Endothelial cell of umbilical vein (primary cell): ENCODE measurements at regions not wholly inside any gene's neighbourhood (a gene's known extent, or its start where the extent isn't known, plus 50 kb on each side); places are given as distances from the start of the nearest gene placed in this dataset.

Source experiments
- BruUV-seq: library from RNA; stranded (reverse); fragments of 400-500 nt; replicated peaks from 2 replicates; lab custom pipeline; 2021; lab: Mats Ljungman, UMichigan
- CTCF ChIA-PET: fragments of 300-600, 350-600 bp; sonication (Branson Sonifier 250); formaldehyde crosslinking; loops from one replicate; lab custom pipeline; 2021; ENCODE audit warnings: antibody characterized with exemption, inconsistent platforms; lab: Charles Lee
- POLR2A ChIA-PET: fragments of 300-600, 350-600 bp; sonication (Branson Sonifier 250); formaldehyde crosslinking; loops from one replicate; lab custom pipeline; 2021; ENCODE audit warnings: antibody characterized with exemption, inconsistent platforms; lab: Charles Lee
- DNase-seq: peaks from one replicate; pipeline ENCODE4 v3.0.0-alpha.2; 2011; ENCODE audit warnings: low read depth, low spot score
- FAIRE-seq: peaks from 2 replicates; lab custom pipeline; 2011; peaks lifted over from hg19 to GRCh38; lab: Jason Lieb, UNC
- H2AFZ ChIP-seq: 2 replicates; pipeline ENCODE4 v1.6.0; 2012; ENCODE audit warnings: low read depth, low read length, control low read depth, inconsistent platforms
- H3K27ac ChIP-seq: 2 replicates; pipeline ENCODE4 v1.5.1; 2011; ENCODE audit warnings: low read depth, mild to moderate bottlenecking, control low read depth, low read length, moderate library complexity; ENCODE audit not compliant: insufficient read depth
- H3K27me3 ChIP-seq, 2 experiments: 2 replicates each; pipeline versions ENCODE4 v1.6.0 to v1.6.1; 2011; ENCODE audit warnings: low read length in 2 of 2, mixed read lengths in 1 of 2; ENCODE audit not compliant: control insufficient read depth in 2 of 2, insufficient read depth in 2 of 2
- H3K36me3 ChIP-seq, 2 experiments: 2 replicates in 1 of 2; 3 replicates in 1 of 2; pipeline ENCODE4 v1.5.1; 2011; ENCODE audit warnings: low read length in 2 of 2, mild to moderate bottlenecking in 1 of 2, moderate library complexity in 1 of 2; ENCODE audit not compliant: control insufficient read depth in 2 of 2, insufficient read depth in 2 of 2; ENCODE audit errors: extremely low read depth in 1 of 2
- H3K4me1 ChIP-seq: 3 replicates; pipeline ENCODE4 v1.5.1; 2011; ENCODE audit warnings: mild to moderate bottlenecking, low read length; ENCODE audit not compliant: control insufficient read depth, insufficient read depth; ENCODE audit errors: extremely low read depth
- H3K4me2 ChIP-seq: 2 replicates; pipeline ENCODE4 v1.6.1; 2011; ENCODE audit warnings: low read length, control low read depth, mixed read lengths; ENCODE audit not compliant: insufficient read depth
- H3K4me3 ChIP-seq, 3 experiments: fragments of 200-600 bp in 1 of 3; sonication (generic), shearing (Covaris generic) in 1 of 3; replicated peaks in 1 of 3; 2 replicates each; pipeline ENCODE4 v1.5.1; 2011 to 2016; ENCODE audit warnings: control low read depth in 3 of 3, low read length in 3 of 3, mild to moderate bottlenecking in 2 of 3, inconsistent platforms in 1 of 3, low read depth in 1 of 3, moderate library complexity in 1 of 3; ENCODE audit not compliant: insufficient read depth in 1 of 3
- H3K79me2 ChIP-seq: 2 replicates; pipeline ENCODE4 v1.6.0; 2012; ENCODE audit warnings: low read length, inconsistent platforms; ENCODE audit not compliant: control insufficient read depth, insufficient read depth
- H3K9ac ChIP-seq: replicated peaks from 2 replicates; pipeline ENCODE3; 2011; ENCODE audit warnings: low read length, control low read depth; ENCODE audit not compliant: insufficient read depth; ENCODE audit errors: extremely low read depth
- H3K9me1 ChIP-seq: replicated peaks from 3 replicates; pipeline ENCODE4 v1.6.0; 2011; ENCODE audit warnings: mild to moderate bottlenecking, low read length; ENCODE audit not compliant: control insufficient read depth, insufficient read depth; ENCODE audit errors: extremely low read depth
- H3K9me3 ChIP-seq: replicated peaks from 2 replicates; pipeline ENCODE4 v1.5.1; 2012; ENCODE audit warnings: low read length, inconsistent platforms; ENCODE audit not compliant: control insufficient read depth, insufficient read depth
- H4K20me1 ChIP-seq: replicated peaks from 2 replicates; pipeline ENCODE3; 2011; ENCODE audit warnings: mild to moderate bottlenecking, low read length; ENCODE audit not compliant: control insufficient read depth, insufficient read depth; ENCODE audit errors: extremely low read depth
- EZH2 ChIP-seq: IDR thresholded peaks from 2 replicates; pipeline ENCODE4 v1.6.1; 2012; ENCODE audit warnings: borderline replicate concordance, low read depth, mild to moderate bottlenecking, moderate library complexity, low read length, inconsistent platforms; ENCODE audit not compliant: severe bottlenecking
- FOS ChIP-seq: IDR thresholded peaks from 2 replicates; pipeline ENCODE4 v1.6.1; 2011; ENCODE audit warnings: mild to moderate bottlenecking, low read length, moderate library complexity, borderline replicate concordance; ENCODE audit not compliant: insufficient read depth
- GATA2 ChIP-seq: IDR thresholded peaks from 2 replicates; pipeline ENCODE4 v1.7.0; 2011; ENCODE audit warnings: low read depth, mild to moderate bottlenecking, moderate library complexity, mixed read lengths, low read length; ENCODE audit not compliant: insufficient read length, insufficient read depth
- JUN ChIP-seq: IDR thresholded peaks from 2 replicates; pipeline ENCODE4 v1.6.1; 2011; ENCODE audit warnings: borderline replicate concordance, low read depth; ENCODE audit not compliant: insufficient read length, insufficient read depth
- MYC ChIP-seq: IDR thresholded peaks from one replicate; pipeline ENCODE4 v1.6.1; 2011; ENCODE audit warnings: mild to moderate bottlenecking, low read depth, low read length
- POLR2A ChIP-seq: IDR thresholded peaks from 2 replicates; pipeline ENCODE4 v1.6.1; 2012; ENCODE audit warnings: low read depth, mild to moderate bottlenecking, control low read depth, low read length
- POLR2AphosphoS5 ChIP-seq: IDR thresholded peaks from 2 replicates; pipeline ENCODE4 v1.6.1; 2012; ENCODE audit warnings: low read depth, mild to moderate bottlenecking, control low read depth, low read length, moderate library complexity; ENCODE audit not compliant: insufficient read depth
- dilution Hi-C: fragments of 300-500 bp; cut with MboI; formaldehyde crosslinking; loops from one replicate; pipeline ENCODE4 v1.15.0; 2019; ENCODE audit warnings: low sequenced_read_pairs; ENCODE audit not compliant: extremely low pct_ligation_motif_present
- intact Hi-C: fragments of 100-400 bp; cut with micrococcal nuclease; formaldehyde crosslinking; loops from one replicate; pipeline ENCODE4 v1.10.0; 2022
- TF ChIP-seq, protein P1 (sequence below): IDR thresholded peaks from 2 replicates; pipeline ENCODE4 v1.6.1; 2011; ENCODE audit not compliant: insufficient read depth, insufficient read length
- TF ChIP-seq, protein P2 (sequence below), 2 donors: IDR thresholded peaks; 1 replicate in 1 of 2; 2 replicates in 1 of 2; pipeline ENCODE4 v1.5.1; 2011; ENCODE audit warnings: low read length in 2 of 2, mild to moderate bottlenecking in 2 of 2, moderate library complexity in 2 of 2, control low read depth in 1 of 2, inconsistent platforms in 1 of 2, low read depth in 1 of 2; ENCODE audit not compliant: insufficient read depth in 1 of 2; ENCODE audit errors: extremely low read depth in 1 of 2

DNA sequence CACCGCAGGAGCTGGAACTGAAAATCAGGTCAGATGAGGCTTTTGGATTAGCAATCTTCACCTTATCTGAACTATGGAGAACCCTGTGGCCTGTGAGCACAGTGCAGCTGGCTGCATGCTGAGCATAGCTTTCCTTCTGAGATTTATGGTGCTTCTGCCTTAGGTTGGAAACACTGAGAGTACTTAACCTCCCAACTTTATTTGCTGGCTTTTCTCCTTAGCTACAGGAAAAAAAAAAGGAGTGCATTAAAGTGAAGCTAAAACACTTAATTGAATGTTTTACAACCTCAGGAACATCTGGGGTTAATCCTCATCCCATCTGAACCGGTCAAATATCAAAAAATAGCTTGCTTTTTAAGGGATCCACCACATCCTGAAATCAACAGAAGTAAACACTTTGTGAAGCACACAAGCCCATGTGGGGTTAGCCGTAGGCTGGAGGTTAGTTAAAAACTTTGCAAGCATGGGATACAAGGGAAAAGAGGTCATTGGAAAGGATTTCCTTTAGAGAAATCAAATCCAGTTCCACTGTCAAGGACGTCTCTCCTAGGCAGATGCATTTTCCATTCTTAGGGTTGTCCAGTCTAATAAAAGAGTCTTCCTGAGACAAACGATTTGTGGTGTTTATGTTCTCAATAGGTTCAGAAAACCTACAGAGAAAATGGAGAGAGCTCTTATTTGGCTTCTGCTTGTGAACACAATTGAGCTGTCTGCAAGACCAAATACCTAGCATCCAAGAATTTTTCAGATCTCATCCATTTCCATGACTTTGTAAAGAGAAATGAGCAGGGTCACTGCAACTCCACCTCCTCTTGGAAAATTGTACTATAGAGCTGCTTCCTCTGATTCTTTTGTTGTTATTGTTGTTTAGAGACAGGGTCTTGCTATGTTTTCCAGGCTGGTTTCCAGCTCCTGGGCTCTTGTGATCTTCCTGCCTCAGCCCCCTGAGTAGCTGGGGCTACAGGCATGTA is 470.4 kb upstream of the IGFBP3 start:
- ChIA-PET POLR2A (no interaction called here), CTCF (interaction anchor here (1.0 to 1.3 kb wide), 4 partner anchors 10 to 21 kb away, joined by 3 to 4 read pairs (median 3); no protein-coding TSS in a partner anchor)
- Histone ChIP-seq H3K79me2 (no peaks in the 10 kb centered on the region), H3K4me3 (no peak overlapping the region), H3K4me2 (no peak overlapping the region), H3K9me1 (no peaks in the 10 kb centered on the region), H3K27ac (no peak overlapping the region), H3K9ac (no peak overlapping the region), H3K4me1 (no peaks in the 10 kb centered on the region), H2AFZ (no peak overlapping the region), H4K20me1 (no peaks in the 10 kb centered on the region), H3K27me3 (peaks cover 0 to 2% of the 10 kb centered on the region in 2 experiments), H3K9me3 (no peaks in the 10 kb centered on the region), H3K36me3 (no peaks in the 10 kb centered on the region)
- DNase-seq (peak; percentile 10), FAIRE-seq (no peak)
- no TSS peak for BruUV-seq
- intact Hi-C loops: no loop called here
- dilution Hi-C loops: no loop called here
- no peak for TF ChIP-seq FOS
- no peak for TF ChIP-seq EZH2
- TF ChIP-seq GATA2: no peak
- no peak for TF ChIP-seq MYC
- TF ChIP-seq POLR2AphosphoS5: no peak
- TF ChIP-seq JUN: no peak
- TF ChIP-seq POLR2A: no peak

DNA sequence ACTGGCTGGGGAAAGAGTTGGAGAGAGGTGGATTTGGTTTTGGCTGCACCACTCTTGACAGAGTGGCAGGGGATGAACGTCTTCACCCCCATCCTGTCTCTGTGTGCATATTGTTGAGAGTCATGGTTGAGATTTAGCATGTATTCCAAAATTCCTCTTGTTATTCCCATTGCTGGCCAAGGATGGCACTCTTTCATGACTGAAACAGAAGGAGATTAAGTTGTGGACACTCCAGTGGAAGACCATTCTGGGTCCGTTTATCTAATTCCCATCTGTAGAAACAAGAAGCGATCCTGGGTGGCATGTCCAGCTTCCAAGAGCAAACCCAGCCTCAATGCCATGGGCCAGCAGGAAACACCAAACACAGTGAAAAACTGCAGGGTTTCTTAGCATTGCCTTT is 469.0 kb upstream of the IGFBP3 start:
- H3K9me3 ChIP-seq: no peaks in the 10 kb centered on the region
- DNase-seq: no peak
- H3K36me3 ChIP-seq: no peaks in the 10 kb centered on the region
- H3K79me2 ChIP-seq: no peaks in the 10 kb centered on the region
- no peaks in the 10 kb centered on the region for H4K20me1 ChIP-seq
- intact Hi-C loops (no loop called here), dilution Hi-C loops (no loop called here)
- H3K27ac ChIP-seq: no peak overlapping the region
- TF ChIP-seq FOS (no peak), GATA2 (no peak), POLR2AphosphoS5 (no peak), MYC (no peak), JUN (no peak), POLR2A (no peak), EZH2 (no peak)
- TF ChIP-seq, protein P1, sequence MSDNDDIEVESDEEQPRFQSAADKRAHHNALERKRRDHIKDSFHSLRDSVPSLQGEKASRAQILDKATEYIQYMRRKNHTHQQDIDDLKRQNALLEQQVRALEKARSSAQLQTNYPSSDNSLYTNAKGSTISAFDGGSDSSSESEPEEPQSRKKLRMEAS: no peak
- TF ChIP-seq, protein P2, sequence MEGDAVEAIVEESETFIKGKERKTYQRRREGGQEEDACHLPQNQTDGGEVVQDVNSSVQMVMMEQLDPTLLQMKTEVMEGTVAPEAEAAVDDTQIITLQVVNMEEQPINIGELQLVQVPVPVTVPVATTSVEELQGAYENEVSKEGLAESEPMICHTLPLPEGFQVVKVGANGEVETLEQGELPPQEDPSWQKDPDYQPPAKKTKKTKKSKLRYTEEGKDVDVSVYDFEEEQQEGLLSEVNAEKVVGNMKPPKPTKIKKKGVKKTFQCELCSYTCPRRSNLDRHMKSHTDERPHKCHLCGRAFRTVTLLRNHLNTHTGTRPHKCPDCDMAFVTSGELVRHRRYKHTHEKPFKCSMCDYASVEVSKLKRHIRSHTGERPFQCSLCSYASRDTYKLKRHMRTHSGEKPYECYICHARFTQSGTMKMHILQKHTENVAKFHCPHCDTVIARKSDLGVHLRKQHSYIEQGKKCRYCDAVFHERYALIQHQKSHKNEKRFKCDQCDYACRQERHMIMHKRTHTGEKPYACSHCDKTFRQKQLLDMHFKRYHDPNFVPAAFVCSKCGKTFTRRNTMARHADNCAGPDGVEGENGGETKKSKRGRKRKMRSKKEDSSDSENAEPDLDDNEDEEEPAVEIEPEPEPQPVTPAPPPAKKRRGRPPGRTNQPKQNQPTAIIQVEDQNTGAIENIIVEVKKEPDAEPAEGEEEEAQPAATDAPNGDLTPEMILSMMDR (IDR thresholded peaks at IDR 0.05; ENCODE audit: extremely low read depth in 1 of 2, insufficient read depth in 1 of 2, low read depth in 1 of 2, low read length in 2 of 2): no peak
- FAIRE-seq: no peak
- BruUV-seq: no TSS peak
- ChIA-PET CTCF (no interaction called here), POLR2A (no interaction called here)
- no peaks in the 10 kb centered on the region for H3K9me1 ChIP-seq
- no peak overlapping the region for H3K4me2 ChIP-seq
- peaks cover 0 to 2% of the 10 kb centered on the region in 2 experiments for H3K27me3 ChIP-seq
- no peaks in the 10 kb centered on the region for H3K4me1 ChIP-seq
- no peak overlapping the region for H3K4me3 ChIP-seq
- no peak overlapping the region for H2AFZ ChIP-seq
- H3K9ac ChIP-seq: no peak overlapping the region
